SK-N-SH (cell line): ENCODE measurements at regions not wholly inside any gene's neighbourhood (a gene's known extent, or its start where the extent isn't known, plus 50 kb on each side); places are given as distances from the start of the nearest gene placed in this dataset.

Source experiments
- CTCF ChIA-PET: fragments of 300-600, 350-600 bp; formaldehyde crosslinking; extraction: SDS; loops from one replicate; lab custom pipeline; 2021; lab: Yijun Ruan, JAX
- POLR2A ChIA-PET: fragments of 350-600 bp; sonication (Branson Sonifier 250); formaldehyde crosslinking; extraction: SDS; loops from one replicate; lab custom pipeline; 2020; ENCODE audit warnings: antibody characterized with exemption, inconsistent platforms; lab: Yijun Ruan, JAX
- DNase-seq: peaks from one replicate; pipeline ENCODE4 v3.0.0; 2012
- H2AFZ ChIP-seq: fragments of 200-600 bp; sonication (generic); 2 replicates; pipeline ENCODE4 v1.8.1; 2016; ENCODE audit warnings: antibody characterized with exemption, mild to moderate bottlenecking, low read depth
- H3F3A ChIP-seq: fragments of 200-600 bp; sonication (generic); replicated peaks from 2 replicates; pipeline ENCODE3; 2016; ENCODE audit warnings: antibody characterized with exemption, mild to moderate bottlenecking; ENCODE audit not compliant: insufficient read depth
- H3K27ac ChIP-seq, 2 experiments: fragments of 200-500 bp in 1 of 2; fragments of 200-600 bp in 1 of 2; sonication (Bioruptor generic) in 1 of 2; sonication (generic), shearing (Covaris generic) in 1 of 2; 2 replicates each; pipeline versions ENCODE4 v1.5.1 to v1.6.1; 2014 to 2016; ENCODE audit warnings: low read depth in 2 of 2, inconsistent platforms in 1 of 2, low read length in 1 of 2, mild to moderate bottlenecking in 1 of 2, mixed read lengths in 1 of 2
- H3K27me3 ChIP-seq: fragments of 200-600 bp; sonication (generic), shearing (Covaris generic); 2 replicates; pipeline ENCODE4 v1.6.1; 2016; ENCODE audit warnings: mixed run types; ENCODE audit not compliant: insufficient read depth
- H3K36me3 ChIP-seq, 2 experiments: fragments of 200-500 bp in 1 of 2; fragments of 200-600 bp in 1 of 2; sonication (Bioruptor generic) in 1 of 2; sonication (generic) in 1 of 2; replicated peaks in 1 of 2; 2 replicates each; pipeline versions ENCODE3 to v1.5.1; 2014 to 2016; ENCODE audit warnings: low read length in 1 of 2, mild to moderate bottlenecking in 1 of 2; ENCODE audit not compliant: insufficient read depth in 2 of 2, control insufficient read depth in 1 of 2
- H3K4me1 ChIP-seq, 2 experiments: fragments of 200-500 bp in 1 of 2; fragments of 200-600 bp in 1 of 2; sonication (Bioruptor generic) in 1 of 2; sonication (generic), shearing (Covaris generic) in 1 of 2; 2 replicates each; pipeline versions ENCODE4 v1.5.1 to v1.6.1; 2014 to 2016; ENCODE audit warnings: low read depth in 1 of 2, low read length in 1 of 2, mixed run types in 1 of 2; ENCODE audit not compliant: insufficient read depth in 2 of 2, control insufficient read depth in 1 of 2
- H3K4me2 ChIP-seq: fragments of 200-600 bp; sonication (generic), shearing (Covaris generic); 2 replicates; pipeline ENCODE4 v1.6.1; 2017; ENCODE audit warnings: mixed run types
- H3K4me3 ChIP-seq, 2 experiments: fragments of 200-500 bp in 1 of 2; fragments of 200-600 bp in 1 of 2; sonication (Bioruptor generic) in 1 of 2; sonication (generic), shearing (Covaris generic) in 1 of 2; 2 replicates each; pipeline versions ENCODE4 v1.5.1 to v1.8.1; 2014 to 2016; ENCODE audit warnings: low read depth in 2 of 2, inconsistent platforms in 1 of 2, low read length in 1 of 2, mild to moderate bottlenecking in 1 of 2, mixed read lengths in 1 of 2, moderate library complexity in 1 of 2
- H3K79me2 ChIP-seq: fragments of 200-600 bp; sonication (generic); 2 replicates; pipeline ENCODE4 v1.8.1; 2017; ENCODE audit warnings: mild to moderate bottlenecking; ENCODE audit not compliant: insufficient read depth
- H3K9ac ChIP-seq: fragments of 200-600 bp; sonication (generic); 2 replicates; pipeline ENCODE4 v1.6.1; 2017; ENCODE audit warnings: mixed run types
- H3K9me2 ChIP-seq: fragments of 200-600 bp; sonication (generic); 2 replicates; pipeline ENCODE4 v1.6.1; 2017; ENCODE audit warnings: mixed run types
- H3K9me3 ChIP-seq: fragments of 200-600 bp; sonication (generic); 2 replicates; pipeline ENCODE4 v1.6.1; 2017; ENCODE audit warnings: mixed run types, mild to moderate bottlenecking, moderate library complexity
- H4K20me1 ChIP-seq: fragments of 200-600 bp; sonication (generic); 2 replicates; pipeline ENCODE4 v1.6.1; 2017; ENCODE audit warnings: mild to moderate bottlenecking, mixed run types; ENCODE audit not compliant: insufficient read depth
- CHD2 ChIP-seq: fragments of 150-350 bp; IDR thresholded peaks from 2 replicates; pipeline ENCODE4 v1.6.1; 2018; ENCODE audit warnings: low read length; ENCODE audit not compliant: partially characterized antibody
- ELF1 ChIP-seq: IDR thresholded peaks from 2 replicates; pipeline ENCODE4 v1.4.0; 2012
- EP300 ChIP-seq, 2 experiments: IDR thresholded peaks; 2 replicates each; pipeline versions ENCODE4 v1.4.0 to v1.6.1; 2012; ENCODE audit warnings: borderline replicate concordance in 1 of 2, low read depth in 1 of 2, low read length in 1 of 2
- FOSL2 ChIP-seq: IDR thresholded peaks from 2 replicates; pipeline ENCODE4 v1.4.0; 2012; ENCODE audit warnings: low read depth, mild to moderate bottlenecking, moderate library complexity, borderline replicate concordance
- FOXM1 ChIP-seq: IDR thresholded peaks from 2 replicates; pipeline ENCODE4 v1.4.0; 2012; ENCODE audit warnings: low read depth, mild to moderate bottlenecking
- GATA2 ChIP-seq: sonication (generic); formaldehyde crosslinking; IDR thresholded peaks from 2 replicates; pipeline ENCODE4 v1.5.0; 2020; ENCODE audit warnings: mild to moderate bottlenecking, missing genetic modification reagents
- MEF2A ChIP-seq: IDR thresholded peaks from 2 replicates; pipeline ENCODE4 v1.4.0; 2012; ENCODE audit warnings: low read depth, borderline replicate concordance
- NFIC ChIP-seq: IDR thresholded peaks from 2 replicates; pipeline ENCODE4 v1.4.0; 2012; ENCODE audit warnings: borderline replicate concordance
- POLR2AphosphoS5 ChIP-seq: IDR thresholded peaks from 2 replicates; pipeline ENCODE4 v1.6.1; 2012; ENCODE audit warnings: low read depth, low read length
- RFX5 ChIP-seq: IDR thresholded peaks from 2 replicates; pipeline ENCODE4 v1.6.1; 2012; ENCODE audit warnings: mild to moderate bottlenecking, improper control_type of control experiment, low read length
- RXRA ChIP-seq: IDR thresholded peaks from 2 replicates; pipeline ENCODE4 v1.4.0; 2012; ENCODE audit warnings: low read depth, mild to moderate bottlenecking, borderline replicate concordance
- SMC3 ChIP-seq: IDR thresholded peaks from 2 replicates; pipeline ENCODE4 v1.6.1; 2012; ENCODE audit warnings: low read depth, low read length, improper control_type of control experiment
- TAF1 ChIP-seq: IDR thresholded peaks from 2 replicates; pipeline ENCODE4 v1.6.1; 2012; ENCODE audit warnings: low read depth, mild to moderate bottlenecking, low read length, moderate library complexity, borderline replicate concordance
- TEAD4 ChIP-seq: IDR thresholded peaks from 2 replicates; pipeline ENCODE4 v1.4.0; 2012; ENCODE audit warnings: mild to moderate bottlenecking, borderline replicate concordance; ENCODE audit not compliant: insufficient read depth
- YY1 ChIP-seq: IDR thresholded peaks from 2 replicates; pipeline ENCODE4 v1.4.0; 2012; ENCODE audit warnings: low read depth, mild to moderate bottlenecking
- WGBS: methylation state at CpG from one replicate; pipeline ENCODE4 v1.1.6; 2017; ENCODE audit warnings: low lambda C conversion rate; 5-methylcytosine and 5-hydroxymethylcytosine counted together
- TF ChIP-seq, protein P1 (sequence below): IDR thresholded peaks from 2 replicates; pipeline ENCODE4 v1.4.0; 2012; ENCODE audit warnings: low read depth
- TF ChIP-seq, protein P2 (sequence below): IDR thresholded peaks from 2 replicates; pipeline ENCODE4 v1.4.0; 2012; ENCODE audit warnings: low read depth, borderline replicate concordance
- TF ChIP-seq, protein P3 (sequence below): IDR thresholded peaks from 2 replicates; pipeline ENCODE4 v1.4.0; 2012; ENCODE audit warnings: low read depth, borderline replicate concordance
- TF ChIP-seq, protein P4 (sequence below): fragments of 200-600 bp; sonication (generic); IDR thresholded peaks from 2 replicates; pipeline ENCODE4 v1.6.1; 2017; ENCODE audit warnings: antibody characterized with exemption, mild to moderate bottlenecking, moderate library complexity
- TF ChIP-seq, protein P5 (sequence below): fragments of 150-350 bp; IDR thresholded peaks from 2 replicates; pipeline ENCODE4 v1.6.1; 2017; ENCODE audit warnings: antibody characterized with exemption, low read length, low read depth, borderline replicate concordance

DNA sequence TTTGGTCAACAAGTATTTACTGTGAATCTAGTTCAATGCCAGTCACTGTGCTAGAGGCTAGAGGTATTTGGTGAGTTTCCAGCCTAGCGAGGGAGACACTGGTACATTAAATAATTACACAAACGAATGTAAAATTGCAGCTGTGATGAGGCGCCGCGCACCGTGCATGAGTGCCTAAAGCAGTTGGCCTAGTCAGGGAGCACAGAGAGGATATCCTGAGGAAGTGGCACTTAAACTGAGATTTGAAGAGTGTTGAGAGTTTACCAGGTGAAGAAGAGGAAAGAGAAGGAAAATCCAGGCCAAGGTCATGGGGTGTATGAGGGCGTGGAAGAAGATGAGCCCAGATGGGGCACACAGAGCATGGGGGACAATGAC, 157.6 kb upstream of the NDUFV2 start:
- Histone ChIP-seq H3K4me1 (peaks cover 16 to 39% of the 10 kb centered on the region in 2 experiments), H3K9ac (no peak overlapping the region), H3K4me3 (no peak overlapping the region), H3K27me3 (no peaks in the 10 kb centered on the region), H3K9me3 (no peaks in the 10 kb centered on the region; the same call in 1 of the 2 replicates), H3K79me2 (no peaks in the 10 kb centered on the region), H3F3A (peaks cover 48% of the 10 kb centered on the region), H2AFZ (no peak overlapping the region), H3K9me2 (no peaks in the 10 kb centered on the region), H3K4me2 (no peak overlapping the region), H4K20me1 (no peaks in the 10 kb centered on the region), H3K27ac (peak overlapping the region in 1 of 2 experiments; percentile 94; a peak in 2 of 4 replicates), H3K36me3 (no peaks in the 10 kb centered on the region)
- WGBS: 96% methylated on average over 7 of the region's 7 CpGs
- TF ChIP-seq POLR2AphosphoS5 (no peak), MEF2A (no peak), FOSL2 (no peak), RFX5 (no peak), ELF1 (no peak), TEAD4 (no peak), NFIC (no peak), SMC3 (no peak), CHD2 (no peak), TAF1 (no peak), GATA2 (CRISPR knock-in tag) (no peak), EP300 (IDR thresholded peaks at IDR 0.05; ENCODE audit: borderline replicate concordance in 1 of 2, low read depth in 1 of 2, low read length in 1 of 2) (no peak), RXRA (no peak), YY1 (no peak), FOXM1 (no peak)
- TF ChIP-seq, protein P1, sequence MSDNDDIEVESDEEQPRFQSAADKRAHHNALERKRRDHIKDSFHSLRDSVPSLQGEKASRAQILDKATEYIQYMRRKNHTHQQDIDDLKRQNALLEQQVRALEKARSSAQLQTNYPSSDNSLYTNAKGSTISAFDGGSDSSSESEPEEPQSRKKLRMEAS: no peak
- TF ChIP-seq, protein P2, sequence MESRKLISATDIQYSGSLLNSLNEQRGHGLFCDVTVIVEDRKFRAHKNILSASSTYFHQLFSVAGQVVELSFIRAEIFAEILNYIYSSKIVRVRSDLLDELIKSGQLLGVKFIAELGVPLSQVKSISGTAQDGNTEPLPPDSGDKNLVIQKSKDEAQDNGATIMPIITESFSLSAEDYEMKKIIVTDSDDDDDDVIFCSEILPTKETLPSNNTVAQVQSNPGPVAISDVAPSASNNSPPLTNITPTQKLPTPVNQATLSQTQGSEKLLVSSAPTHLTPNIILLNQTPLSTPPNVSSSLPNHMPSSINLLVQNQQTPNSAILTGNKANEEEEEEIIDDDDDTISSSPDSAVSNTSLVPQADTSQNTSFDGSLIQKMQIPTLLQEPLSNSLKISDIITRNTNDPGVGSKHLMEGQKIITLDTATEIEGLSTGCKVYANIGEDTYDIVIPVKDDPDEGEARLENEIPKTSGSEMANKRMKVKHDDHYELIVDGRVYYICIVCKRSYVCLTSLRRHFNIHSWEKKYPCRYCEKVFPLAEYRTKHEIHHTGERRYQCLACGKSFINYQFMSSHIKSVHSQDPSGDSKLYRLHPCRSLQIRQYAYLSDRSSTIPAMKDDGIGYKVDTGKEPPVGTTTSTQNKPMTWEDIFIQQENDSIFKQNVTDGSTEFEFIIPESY: no peak
- TF ChIP-seq, protein P3, sequence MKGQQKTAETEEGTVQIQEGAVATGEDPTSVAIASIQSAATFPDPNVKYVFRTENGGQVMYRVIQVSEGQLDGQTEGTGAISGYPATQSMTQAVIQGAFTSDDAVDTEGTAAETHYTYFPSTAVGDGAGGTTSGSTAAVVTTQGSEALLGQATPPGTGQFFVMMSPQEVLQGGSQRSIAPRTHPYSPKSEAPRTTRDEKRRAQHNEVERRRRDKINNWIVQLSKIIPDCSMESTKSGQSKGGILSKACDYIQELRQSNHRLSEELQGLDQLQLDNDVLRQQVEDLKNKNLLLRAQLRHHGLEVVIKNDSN: no peak
- TF ChIP-seq, protein P4, sequence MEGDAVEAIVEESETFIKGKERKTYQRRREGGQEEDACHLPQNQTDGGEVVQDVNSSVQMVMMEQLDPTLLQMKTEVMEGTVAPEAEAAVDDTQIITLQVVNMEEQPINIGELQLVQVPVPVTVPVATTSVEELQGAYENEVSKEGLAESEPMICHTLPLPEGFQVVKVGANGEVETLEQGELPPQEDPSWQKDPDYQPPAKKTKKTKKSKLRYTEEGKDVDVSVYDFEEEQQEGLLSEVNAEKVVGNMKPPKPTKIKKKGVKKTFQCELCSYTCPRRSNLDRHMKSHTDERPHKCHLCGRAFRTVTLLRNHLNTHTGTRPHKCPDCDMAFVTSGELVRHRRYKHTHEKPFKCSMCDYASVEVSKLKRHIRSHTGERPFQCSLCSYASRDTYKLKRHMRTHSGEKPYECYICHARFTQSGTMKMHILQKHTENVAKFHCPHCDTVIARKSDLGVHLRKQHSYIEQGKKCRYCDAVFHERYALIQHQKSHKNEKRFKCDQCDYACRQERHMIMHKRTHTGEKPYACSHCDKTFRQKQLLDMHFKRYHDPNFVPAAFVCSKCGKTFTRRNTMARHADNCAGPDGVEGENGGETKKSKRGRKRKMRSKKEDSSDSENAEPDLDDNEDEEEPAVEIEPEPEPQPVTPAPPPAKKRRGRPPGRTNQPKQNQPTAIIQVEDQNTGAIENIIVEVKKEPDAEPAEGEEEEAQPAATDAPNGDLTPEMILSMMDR: no peak
- TF ChIP-seq, protein P5, sequence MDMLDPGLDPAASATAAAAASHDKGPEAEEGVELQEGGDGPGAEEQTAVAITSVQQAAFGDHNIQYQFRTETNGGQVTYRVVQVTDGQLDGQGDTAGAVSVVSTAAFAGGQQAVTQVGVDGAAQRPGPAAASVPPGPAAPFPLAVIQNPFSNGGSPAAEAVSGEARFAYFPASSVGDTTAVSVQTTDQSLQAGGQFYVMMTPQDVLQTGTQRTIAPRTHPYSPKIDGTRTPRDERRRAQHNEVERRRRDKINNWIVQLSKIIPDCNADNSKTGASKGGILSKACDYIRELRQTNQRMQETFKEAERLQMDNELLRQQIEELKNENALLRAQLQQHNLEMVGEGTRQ: no peak
- ChIA-PET CTCF (no interaction called here), POLR2A (no interaction called here)
- no peak for DNase-seq
